ENCODE measurements at regions not wholly inside any gene's neighbourhood (a gene's known extent, or its start where the extent isn't known, plus 50 kb on each side); places are given as distances from the start of the nearest gene placed in this dataset.

- H3K79me1 ChIP-seq (ENCODE audit: low read depth, low read length): no peaks in the 10 kb centered on the region
- H3K9ac ChIP-seq (replicated peaks in 1 of 4; ENCODE audit: extremely low read depth in 1 of 4, low read depth in 3 of 4, low read length in 3 of 4): no peak overlapping the region
- no peaks in the 10 kb centered on the region for H3K36me3 ChIP-seq (ENCODE audit: control insufficient read depth in 2 of 4, insufficient read depth in 4 of 4, low read length in 3 of 4)
- no peak overlapping the region for H3K4me3 ChIP-seq (ENCODE audit: extremely low read depth in 1 of 4, insufficient read depth in 2 of 4, low read depth in 3 of 4, low read length in 4 of 4)
- no peaks in the 10 kb centered on the region for H3K4me1 ChIP-seq (replicated peaks in 1 of 4; ENCODE audit: control insufficient read depth in 3 of 4, insufficient read depth in 4 of 4, low read length in 3 of 4)
- no peak overlapping the region for H2BK20ac ChIP-seq (ENCODE audit: low read length)
- WGBS, 2 experiments (ENCODE audit: extremely low coverage in 1 of 2, insufficient coverage in 1 of 2, insufficient read length in 1 of 2, insufficient replicate concordance in 2 of 2, low coverage in 1 of 2, low lambda C conversion rate in 2 of 2, missing lambda C conversion rate in 1 of 2): 88% methylated on average over 1 of the region's 1 CpG; no CpG with 5 or more reads in 1 of the 2 experiments
- ChIA-PET CTCF (ENCODE audit: partially characterized antibody) (no interaction called here), POLR2A (ENCODE audit: partially characterized antibody) (no interaction called here)
- no peaks in the 10 kb centered on the region for H4K20me1 ChIP-seq (replicated peaks in 1 of 2; ENCODE audit: control insufficient read depth in 1 of 2, insufficient read depth in 2 of 2, low read length in 2 of 2)
- H3K9me3 ChIP-seq (ENCODE audit: insufficient read depth in 2 of 2, low read depth in 1 of 2, low read length in 1 of 2): no peaks in the 10 kb centered on the region
- no peak overlapping the region for H2AK5ac ChIP-seq (ENCODE audit: low read depth, low read length)
- H3K4ac ChIP-seq (replicated peaks; ENCODE audit: insufficient read length, low read depth, low read length): no peak overlapping the region
- H2BK5ac ChIP-seq (ENCODE audit: low read depth, low read length): no peak overlapping the region
- no peak overlapping the region for H3K18ac ChIP-seq (ENCODE audit: extremely low read depth, low read length)
- H2BK15ac ChIP-seq (ENCODE audit: low read length): no peak overlapping the region
- H3K23ac ChIP-seq (ENCODE audit: insufficient read length): no peak overlapping the region
- no peak overlapping the region for H4K5ac ChIP-seq (ENCODE audit: insufficient read length, low read depth, low read length)
- FAIRE-seq: no peak
- no peak overlapping the region for H4K91ac ChIP-seq (replicated peaks; ENCODE audit: insufficient read length, low read length)
- H3K56ac ChIP-seq (replicated peaks; ENCODE audit: insufficient read length, low read depth, low read length): no peak overlapping the region
- H3K27ac ChIP-seq (ENCODE audit: low read depth, low read length): no peak overlapping the region
- no peak overlapping the region for H2AFZ ChIP-seq (ENCODE audit: low read length)
- no peaks in the 10 kb centered on the region for H3K79me2 ChIP-seq (ENCODE audit: control insufficient read depth in 1 of 2, insufficient read depth in 2 of 2, low read length in 2 of 2)
- H2BK12ac ChIP-seq (ENCODE audit: low read depth, low read length): no peak overlapping the region
- H4K8ac ChIP-seq (ENCODE audit: extremely low read depth, insufficient read depth, low read length): no peak overlapping the region
- H3K23me2 ChIP-seq (ENCODE audit: low read depth, low read length): no peaks in the 10 kb centered on the region
- H3K14ac ChIP-seq (ENCODE audit: insufficient read length): no peak overlapping the region
- no peak overlapping the region for H2BK120ac ChIP-seq (replicated peaks; ENCODE audit: low read depth, low read length)
- no peaks in the 10 kb centered on the region for H3K27me3 ChIP-seq (replicated peaks in 1 of 4; ENCODE audit: control insufficient read depth in 3 of 4, extremely low read depth in 1 of 4, insufficient read depth in 3 of 4, low read length in 3 of 4)
- no peak for DNase-seq (ENCODE audit: low read depth in 1 of 2, low spot score in 2 of 2)
- H3K4me2 ChIP-seq (ENCODE audit: insufficient read depth in 1 of 2, low read depth in 2 of 2, low read length in 2 of 2): no peak overlapping the region
- no peak for TF ChIP-seq CHD7 (IDR thresholded peaks at IDR 0.05; ENCODE audit: insufficient replicate concordance, low read length)
Observed at GRCh38 chr3:174482541-174482940, 376.6 kb upstream of the NAALADL2 start.
